H4 (cell line): ENCODE measurements at regions not wholly inside any gene's neighbourhood (a gene's known extent, or its start where the extent isn't known, plus 50 kb on each side); places are given as distances from the start of the nearest gene placed in this dataset.
A peak's percentile ranks its signal among the peaks of the same experiment; 100 is the strongest.
"Not testable (repeated sequence)": the region's sequence is repeated elsewhere in the genome, so short reads cannot be mapped to it uniquely, and the experiment has no call there.

Experiments
- DNase-seq: peaks from one replicate; pipeline ENCODE4 v3.0.0-alpha.2; 2015; ENCODE audit warnings: low spot score

GRCh38 chr7:69232445-69233376 lies 365.6 kb upstream of the AUTS2 start:
- DNase-seq, result no peak

- no peak for DNase-seq
These were observed 360.7 kb upstream of the AUTS2 start for GRCh38 chr7:69237541-69237940.

GRCh38 chr7:69243016-69243415 lies 355.3 kb upstream of the AUTS2 start:
- DNase-seq, result no peak

GRCh38 chr7:69244701-69245100 lies 353.6 kb upstream of the AUTS2 start:
- DNase-seq, result no peak

GRCh38 chr7:69245646-69246045 lies 352.6 kb upstream of the AUTS2 start:
- peak; percentile 65 for DNase-seq

GRCh38 chr7:69246758-69247157 lies 351.5 kb upstream of the AUTS2 start:
- DNase-seq, result no peak

GRCh38 chr7:69248382-69248828 lies 349.9 kb upstream of the AUTS2 start:
- DNase-seq, result not testable (repeated sequence)

- DNase-seq, result no peak
These were observed 347.3 kb upstream of the AUTS2 start for GRCh38 chr7:69250958-69251357.

- DNase-seq, result no peak
These were observed 343.6 kb upstream of the AUTS2 start for GRCh38 chr7:69254643-69255042.

GRCh38 chr7:69256634-69257081 lies 341.6 kb upstream of the AUTS2 start:
- DNase-seq, result peak; percentile 95

GRCh38 chr7:69257592-69257991 lies 340.7 kb upstream of the AUTS2 start:
- no peak for DNase-seq

- no peak for DNase-seq
These were observed 338.8 kb upstream of the AUTS2 start for GRCh38 chr7:69259445-69259844.

- no peak for DNase-seq
These were observed 338.3 kb upstream of the AUTS2 start for GRCh38 chr7:69260023-69260422.

GRCh38 chr7:69263550-69263949 lies 334.7 kb upstream of the AUTS2 start:
- DNase-seq, result no peak

- no peak for DNase-seq
These were observed 328.5 kb upstream of the AUTS2 start for GRCh38 chr7:69269806-69270205.

GRCh38 chr7:69272101-69272500 lies 326.2 kb upstream of the AUTS2 start:
- DNase-seq, result no peak

- DNase-seq, result no peak
These were observed 322.1 kb upstream of the AUTS2 start for GRCh38 chr7:69276011-69276729.

- no peak for DNase-seq
These were observed 320.9 kb upstream of the AUTS2 start for GRCh38 chr7:69277366-69277765.

- DNase-seq, result no peak
These were observed 315.3 kb upstream of the AUTS2 start for GRCh38 chr7:69282946-69283345.

- no peak for DNase-seq
These were observed 314.9 kb upstream of the AUTS2 start for GRCh38 chr7:69283421-69283820.

GRCh38 chr7:69285854-69286253 lies 312.4 kb upstream of the AUTS2 start:
- no peak for DNase-seq

- no peak for DNase-seq
These were observed 302.3 kb upstream of the AUTS2 start for GRCh38 chr7:69295977-69296376.

GRCh38 chr7:69301253-69301652 lies 297.0 kb upstream of the AUTS2 start:
- no peak for DNase-seq
